HEK293 (cell line): ENCODE measurements at regions not wholly inside any gene's neighbourhood (a gene's known extent, or its start where the extent isn't known, plus 50 kb on each side); places are given as distances from the start of the nearest gene placed in this dataset.

Experiments
- CTCF ChIA-PET: fragments of 350-600 bp; formaldehyde crosslinking; extraction: SDS; loops from one replicate; lab custom pipeline; 2021; ENCODE audit warnings: antibody characterized with exemption; lab: Yijun Ruan, JAX
- POLR2A ChIA-PET: fragments of 300-600 bp; formaldehyde crosslinking; extraction: SDS; loops from one replicate; lab custom pipeline; 2020; ENCODE audit warnings: antibody characterized with exemption, inconsistent platforms; lab: Yijun Ruan, JAX
- H3K27ac ChIP-seq: fragments of 200-500 bp; sonication (Bioruptor generic); 2 replicates; pipeline ENCODE4 v1.5.1; 2014; ENCODE audit warnings: low read depth, low read length, control low read depth, inconsistent platforms; ENCODE audit errors: extremely low read depth
- H3K36me3 ChIP-seq, 2 experiments: fragments of 200-500 bp in 1 of 2; sonication (Bioruptor generic) in 1 of 2; 1 replicate in 1 of 2; 2 replicates in 1 of 2; pipeline ENCODE4 v1.5.1; 2014 to 2017; ENCODE audit warnings: inconsistent platforms in 2 of 2, low read length in 2 of 2; ENCODE audit not compliant: control insufficient read depth in 2 of 2, insufficient read depth in 1 of 2
- H3K4me1 ChIP-seq: fragments of 200-500 bp; sonication (Bioruptor generic); 2 replicates; pipeline ENCODE4 v1.5.1; 2014; ENCODE audit warnings: mild to moderate bottlenecking, low read length, inconsistent platforms; ENCODE audit not compliant: control insufficient read depth, insufficient read depth
- H3K4me3 ChIP-seq: 2 replicates; pipeline ENCODE4 v1.5.1; 2011; ENCODE audit warnings: low read depth, mild to moderate bottlenecking, control low read depth, low read length, moderate library complexity
- H3K9me3 ChIP-seq: fragments of 200-500 bp; sonication (Bioruptor generic); 2 replicates; pipeline ENCODE4 v1.5.1; 2014; ENCODE audit warnings: low read depth, low read length, inconsistent platforms; ENCODE audit not compliant: control insufficient read depth, insufficient read depth
- BCL11B ChIP-seq: fragments of 450-650 bp; formaldehyde crosslinking; IDR thresholded peaks from 2 replicates; pipeline ENCODE4 v1.5.1; 2016; ENCODE audit warnings: low read depth, missing biosample characterization, missing genetic modification characterization
- CTCF ChIP-seq: fragments of 450-650 bp; formaldehyde crosslinking; IDR thresholded peaks from 2 replicates; pipeline ENCODE4 v1.5.1; 2016; ENCODE audit warnings: missing biosample characterization, missing genetic modification characterization
- HOXA7 ChIP-seq: sonication (generic); formaldehyde crosslinking; IDR thresholded peaks from 2 replicates; pipeline ENCODE4 v1.8.1; 2022; ENCODE audit warnings: missing genetic modification reagents, borderline replicate concordance
- MYNN ChIP-seq: fragments of 450-650 bp; formaldehyde crosslinking; IDR thresholded peaks from 2 replicates; pipeline ENCODE4 v1.5.1; 2016; ENCODE audit warnings: missing biosample characterization, missing genetic modification characterization, borderline replicate concordance
- RBAK ChIP-seq: fragments of 450-650 bp; formaldehyde crosslinking; IDR thresholded peaks from 2 replicates; pipeline ENCODE4 v1.5.1; 2016; ENCODE audit warnings: missing biosample characterization, missing genetic modification characterization
- SP7 ChIP-seq: fragments of 450-650 bp; formaldehyde crosslinking; IDR thresholded peaks from 2 replicates; pipeline ENCODE4 v1.5.1; 2016; ENCODE audit warnings: missing biosample characterization, missing genetic modification characterization
- YY1 ChIP-seq: fragments of 450-650 bp; formaldehyde crosslinking; IDR thresholded peaks from 2 replicates; pipeline ENCODE4 v1.5.1; 2018; ENCODE audit warnings: missing biosample characterization, missing genetic modification characterization
- YY2 ChIP-seq: fragments of 450-650 bp; formaldehyde crosslinking; IDR thresholded peaks from 2 replicates; pipeline ENCODE4 v1.5.1; 2016; ENCODE audit warnings: missing biosample characterization, missing genetic modification characterization
- ZFP41 ChIP-seq: fragments of 450-650 bp; formaldehyde crosslinking; IDR thresholded peaks from 2 replicates; pipeline ENCODE4 v1.5.1; 2016; ENCODE audit warnings: missing biosample characterization, missing genetic modification characterization, borderline replicate concordance
- ZIC2 ChIP-seq: fragments of 450-650 bp; formaldehyde crosslinking; IDR thresholded peaks from 2 replicates; pipeline ENCODE4 v1.5.1; 2016; ENCODE audit warnings: missing biosample characterization, missing genetic modification characterization
- ZNF121 ChIP-seq: fragments of 450-650 bp; formaldehyde crosslinking; IDR thresholded peaks from 2 replicates; pipeline ENCODE4 v1.5.1; 2016; ENCODE audit warnings: missing biosample characterization, missing genetic modification characterization
- ZNF16 ChIP-seq: fragments of 450-650 bp; formaldehyde crosslinking; IDR thresholded peaks from 2 replicates; pipeline ENCODE4 v1.5.1; 2016; ENCODE audit warnings: low read depth, missing biosample characterization, missing genetic modification characterization
- ZNF221 ChIP-seq: fragments of 450-650 bp; formaldehyde crosslinking; IDR thresholded peaks from 2 replicates; pipeline ENCODE4 v1.5.1; 2017; ENCODE audit warnings: missing biosample characterization, missing genetic modification characterization, borderline replicate concordance
- ZNF335 ChIP-seq: fragments of 450-650 bp; formaldehyde crosslinking; conservative IDR thresholded peaks from 2 replicates; pipeline ENCODE4 v1.5.1; 2016; ENCODE audit warnings: missing biosample characterization, missing genetic modification characterization
- ZNF341 ChIP-seq: fragments of 450-650 bp; formaldehyde crosslinking; IDR thresholded peaks from 2 replicates; pipeline ENCODE4; 2016; ENCODE audit warnings: low read depth, missing biosample characterization, missing genetic modification characterization
- ZNF473 ChIP-seq: fragments of 450-650 bp; formaldehyde crosslinking; IDR thresholded peaks from 2 replicates; pipeline ENCODE4 v1.5.1; 2017; ENCODE audit warnings: missing biosample characterization, missing genetic modification characterization
- ZNF621 ChIP-seq: fragments of 450-650 bp; formaldehyde crosslinking; IDR thresholded peaks from 2 replicates; pipeline ENCODE4 v1.5.1; 2017; ENCODE audit warnings: missing biosample characterization, missing genetic modification characterization
- ZNF654 ChIP-seq: fragments of 450-650 bp; formaldehyde crosslinking; IDR thresholded peaks from 2 replicates; pipeline ENCODE4 v1.5.1; 2016; ENCODE audit warnings: low read depth, missing biosample characterization, missing genetic modification characterization
- ZNF747 ChIP-seq: fragments of 450-650 bp; formaldehyde crosslinking; IDR thresholded peaks from 2 replicates; pipeline ENCODE4 v1.5.1; 2016; ENCODE audit warnings: missing biosample characterization, missing genetic modification characterization
- ZNF776 ChIP-seq: fragments of 450-650 bp; formaldehyde crosslinking; IDR thresholded peaks from 2 replicates; pipeline ENCODE4 v1.5.0; 2017; ENCODE audit warnings: missing biosample characterization, missing genetic modification characterization, borderline replicate concordance
- ZSCAN30 ChIP-seq: fragments of 450-650 bp; IDR thresholded peaks from 2 replicates; pipeline ENCODE4 v1.5.1; 2018; ENCODE audit warnings: missing biosample characterization, mild to moderate bottlenecking, missing genetic modification characterization, moderate library complexity

DNA sequence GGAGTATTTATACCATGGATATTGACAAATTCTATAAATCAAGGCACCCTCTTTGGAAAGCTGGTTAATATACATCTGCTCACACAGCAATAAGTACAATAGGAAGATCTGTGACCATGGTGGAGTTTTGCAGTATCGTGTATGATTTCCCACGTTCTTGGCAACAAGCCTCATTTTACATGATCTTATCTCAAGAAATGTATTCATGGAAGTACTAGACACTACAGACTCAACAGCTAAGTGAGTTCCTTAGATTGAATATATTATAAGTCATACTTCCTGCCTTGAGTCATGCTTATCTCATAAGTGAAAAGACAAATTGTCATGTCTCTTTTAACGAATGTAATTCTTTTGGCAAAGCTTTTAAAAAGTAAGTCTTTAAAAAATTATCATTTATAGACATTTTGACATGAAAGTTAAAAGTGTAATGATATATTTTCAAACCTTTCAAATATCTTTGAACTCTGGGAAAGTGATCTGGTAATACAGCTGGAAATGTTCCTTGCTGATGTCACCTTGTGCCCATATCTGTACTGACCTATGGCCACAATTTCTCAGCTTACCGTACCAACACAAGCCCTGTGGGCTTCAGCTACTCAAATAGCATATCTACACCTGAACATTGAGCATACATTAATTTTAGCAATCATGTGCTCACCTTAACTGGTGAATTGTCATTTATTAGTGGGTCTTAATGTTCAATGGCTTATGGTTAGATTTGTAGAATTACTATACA, 130.3 kb upstream of the TMC3 start:
- POLR2A ChIA-PET: no interaction called here
- no peaks in the 10 kb centered on the region; the same call in 1 of the 2 replicates for H3K4me1 ChIP-seq
- H3K4me3 ChIP-seq: no peak overlapping the region
- no peaks in the 10 kb centered on the region for H3K9me3 ChIP-seq
- CTCF ChIA-PET: interaction anchor here (0.7 to 1.6 kb wide), 2 partner anchors 23 to 199 kb away, joined by 3 to 10 read pairs; no protein-coding TSS in a partner anchor
- H3K27ac ChIP-seq: no peak overlapping the region
- no peak for TF ChIP-seq ZNF221 (tag by site-specific recombination)
- no peak for TF ChIP-seq ZFP41 (tag by site-specific recombination)
- TF ChIP-seq YY1: no peak
- TF ChIP-seq ZIC2: no peak
- no peak for TF ChIP-seq ZNF747
- TF ChIP-seq ZNF654 (tag by site-specific recombination): no peak
- TF ChIP-seq, all 188 proteins: peak for 0
- no peaks in the 10 kb centered on the region for H3K36me3 ChIP-seq

DNA sequence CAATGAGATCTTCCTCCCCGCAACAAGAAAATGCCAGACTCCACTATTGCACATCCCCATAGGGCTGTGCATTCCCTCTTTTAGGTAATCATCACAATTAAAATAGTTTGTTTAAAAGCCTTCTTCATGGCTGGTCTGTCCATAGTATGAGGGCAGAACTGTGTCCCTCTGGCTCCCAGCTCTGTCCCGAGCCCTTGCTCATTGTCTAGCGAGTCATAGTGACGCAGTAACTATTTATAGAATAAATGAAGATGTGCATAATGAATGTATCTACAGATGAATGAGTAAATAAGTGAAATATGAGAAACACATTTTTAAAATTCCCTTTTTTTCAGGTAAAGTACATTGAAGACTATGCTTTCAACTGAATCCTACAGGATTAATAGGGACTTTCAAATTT, 128.4 kb upstream of the TMC3 start:
- TF ChIP-seq ZNF776 (tag by site-specific recombination) (no peak), CTCF (no peak), ZNF473 (no peak), ZSCAN30 (tag by site-specific recombination) (no peak), ZNF335 (tag by site-specific recombination) (no peak), YY2 (no peak), SP7 (no peak), MYNN (tag by site-specific recombination) (no peak), BCL11B (tag by site-specific recombination) (no peak), RBAK (tag by site-specific recombination) (no peak), ZNF621 (tag by site-specific recombination) (no peak)
- no peak overlapping the region for H3K27ac ChIP-seq
- H3K4me1 ChIP-seq: no peaks in the 10 kb centered on the region; the same call in 1 of the 2 replicates
- no peaks in the 10 kb centered on the region for H3K36me3 ChIP-seq
- ChIA-PET CTCF (interaction anchor here (0.6 kb wide), 1 partner anchor 101 kb away, joined by 3 read pairs; no protein-coding TSS in a partner anchor), POLR2A (no interaction called here)
- H3K4me3 ChIP-seq: no peak overlapping the region
- no peaks in the 10 kb centered on the region for H3K9me3 ChIP-seq

- Histone ChIP-seq H3K4me3 (no peak overlapping the region), H3K4me1 (no peaks in the 10 kb centered on the region; the same call in 1 of the 2 replicates), H3K36me3 (no peaks in the 10 kb centered on the region), H3K9me3 (no peaks in the 10 kb centered on the region), H3K27ac (no peak overlapping the region)
- no peak for TF ChIP-seq ZNF121 (tag by site-specific recombination)
- POLR2A ChIA-PET: no interaction called here
- CTCF ChIA-PET: interaction anchor here (0.9 kb wide), 1 partner anchor 10 kb away, joined by 3 read pairs; no protein-coding TSS in a partner anchor
Measured at GRCh38 chr15:81500081-81500480, 126.1 kb upstream of the TMC3 start.

DNA sequence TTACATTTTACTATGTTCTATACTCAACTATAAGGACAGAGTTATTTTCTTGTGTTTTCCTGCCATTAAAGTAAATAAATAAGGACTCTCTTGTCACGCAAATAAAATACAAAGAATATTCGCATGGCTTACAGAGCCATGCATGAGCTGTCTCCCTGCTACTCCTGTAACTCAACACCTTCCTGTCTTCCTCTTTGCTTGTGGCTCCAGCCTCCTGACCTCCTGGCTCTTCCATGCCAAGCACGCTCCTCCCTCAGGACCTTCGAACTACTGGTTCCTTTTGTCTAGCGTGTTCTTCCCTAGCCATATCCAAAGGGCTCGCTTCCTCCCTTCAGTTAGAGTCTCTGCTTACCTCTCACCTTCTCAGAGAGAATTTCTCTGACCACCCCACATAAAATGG, 124.3 kb upstream of the TMC3 start:
- TF ChIP-seq ZNF341 (tag by site-specific recombination) (peak; percentile 61), ZNF16 (tag by site-specific recombination) (no peak), HOXA7 (CRISPR knock-in tag) (no peak)
- Histone ChIP-seq H3K36me3 (no peaks in the 10 kb centered on the region), H3K4me3 (no peak overlapping the region), H3K27ac (no peak overlapping the region), H3K9me3 (no peaks in the 10 kb centered on the region), H3K4me1 (no peaks in the 10 kb centered on the region)
- ChIA-PET CTCF (interaction anchor here (0.7 to 1.2 kb wide), 3 partner anchors 17 to 99 kb away, joined by 3 to 7 read pairs (median 4); no protein-coding TSS in a partner anchor), POLR2A (no interaction called here)
